ENCODE measurements at regions not wholly inside any gene's neighbourhood (a gene's known extent, or its start where the extent isn't known, plus 50 kb on each side); places are given as distances from the start of the nearest gene placed in this dataset.

DNA sequence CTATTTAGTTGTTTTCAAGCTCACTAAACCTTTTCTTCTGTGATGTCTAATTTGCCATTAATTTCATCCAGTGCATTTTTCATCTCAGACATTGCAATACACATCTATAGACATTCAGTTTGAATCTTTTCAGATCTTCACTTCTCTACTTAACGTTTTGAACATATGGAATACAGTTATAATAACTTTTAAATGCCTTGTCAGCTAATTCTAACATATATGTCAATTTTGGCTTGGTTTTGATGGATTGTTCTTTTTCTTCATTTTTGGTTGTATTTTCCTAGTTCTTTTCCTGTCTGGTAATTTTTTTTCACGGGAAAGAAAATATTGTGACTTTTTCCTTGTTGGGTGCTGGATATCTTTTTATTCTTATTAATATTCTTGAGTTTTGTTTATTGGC, 215.3 kb downstream of the ATP23 start:
- Histone ChIP-seq H3K27me3 (no peaks in the 10 kb centered on the region), H3K4me3 (no peak overlapping the region), H3K9me3 (no peaks in the 10 kb centered on the region), H3K27ac (no peak overlapping the region), H3K36me3 (no peaks in the 10 kb centered on the region), H3K4me1 (no peaks in the 10 kb centered on the region)
- intact Hi-C loops (cut with DNase I; ENCODE audit: low total_unique reads), result no loop called here
- DNase-seq, result no peak
- TF ChIP-seq CTCF (IDR thresholded peaks at IDR 0.05), result no peak

DNA sequence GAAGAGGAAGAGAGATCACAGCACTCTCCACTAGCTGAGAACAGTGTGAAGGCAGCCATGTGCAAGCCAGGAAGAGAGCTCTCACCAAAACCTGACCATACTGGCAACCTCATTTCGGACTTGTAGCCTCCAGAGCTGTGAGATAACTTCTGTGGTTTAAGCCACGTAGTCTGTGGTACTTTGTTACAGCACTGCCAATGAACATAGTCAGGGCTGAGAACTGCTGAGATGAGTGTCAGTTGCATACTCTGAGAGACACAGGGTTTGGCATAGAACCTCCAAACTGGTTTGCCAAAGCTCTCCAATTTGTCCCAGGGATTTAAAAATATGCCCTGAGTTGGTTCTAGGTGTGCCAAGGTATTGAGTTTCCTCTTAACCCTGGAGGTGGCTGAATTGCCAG, 218.6 kb downstream of the ATP23 start:
- intact Hi-C loops (cut with DNase I; ENCODE audit: low total_unique reads), result no loop called here
- H3K9me3 ChIP-seq, result no peaks in the 10 kb centered on the region
- no peak for DNase-seq
- H3K4me1 ChIP-seq, result no peaks in the 10 kb centered on the region
- H3K4me3 ChIP-seq, result no peak overlapping the region
- no peaks in the 10 kb centered on the region for H3K36me3 ChIP-seq
- no peak overlapping the region for H3K27ac ChIP-seq
- no peaks in the 10 kb centered on the region for H3K27me3 ChIP-seq
- no peak for TF ChIP-seq CTCF (IDR thresholded peaks at IDR 0.05)

GRCh38 chr12:58161773-58162172, 220.4 kb downstream of the ATP23 start:
- Histone ChIP-seq H3K4me1 (no peaks in the 10 kb centered on the region), H3K36me3 (no peaks in the 10 kb centered on the region), H3K27me3 (no peaks in the 10 kb centered on the region), H3K4me3 (no peak overlapping the region), H3K27ac (no peak overlapping the region), H3K9me3 (no peaks in the 10 kb centered on the region)
- TF ChIP-seq CTCF (IDR thresholded peaks at IDR 0.05), result no peak
- DNase-seq, result no peak
- intact Hi-C loops (cut with DNase I; ENCODE audit: low total_unique reads), result no loop called here

- no peak for DNase-seq
- no peaks in the 10 kb centered on the region for H3K36me3 ChIP-seq
- H3K27ac ChIP-seq, result no peak overlapping the region
- no peak overlapping the region for H3K4me3 ChIP-seq
- H3K27me3 ChIP-seq, result no peaks in the 10 kb centered on the region
- intact Hi-C loops (cut with DNase I; ENCODE audit: low total_unique reads), result no loop called here
- H3K9me3 ChIP-seq, result no peaks in the 10 kb centered on the region
- no peak for TF ChIP-seq CTCF (IDR thresholded peaks at IDR 0.05)
- H3K4me1 ChIP-seq, result no peaks in the 10 kb centered on the region
Observed at GRCh38 chr12:58163021-58163420, 221.7 kb downstream of the ATP23 start.

DNA sequence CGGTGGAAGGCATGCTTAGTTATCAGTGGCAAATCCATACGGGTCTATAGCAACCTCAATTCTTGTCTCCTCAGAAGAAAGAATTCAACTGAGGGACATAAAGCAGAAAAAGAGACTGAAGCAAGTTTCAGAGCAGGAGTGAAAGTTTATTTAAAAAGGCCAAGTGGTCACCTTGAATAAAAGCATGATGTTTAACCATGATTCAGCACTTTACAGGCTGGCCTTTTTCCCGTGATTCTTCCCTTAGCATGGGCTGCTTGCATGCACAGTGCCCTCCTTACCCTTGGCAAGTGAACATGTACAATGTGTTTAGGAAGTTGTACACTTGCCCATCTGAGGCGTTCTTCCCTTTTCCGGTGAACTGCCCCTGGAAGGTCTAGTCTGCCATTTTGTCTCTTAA, 225.3 kb downstream of the ATP23 start:
- TF ChIP-seq CTCF (IDR thresholded peaks at IDR 0.05), result no peak
- intact Hi-C loops (cut with DNase I; ENCODE audit: low total_unique reads), result no loop called here
- Histone ChIP-seq H3K4me1 (no peaks in the 10 kb centered on the region), H3K36me3 (no peaks in the 10 kb centered on the region), H3K27me3 (no peaks in the 10 kb centered on the region), H3K27ac (no peak overlapping the region), H3K9me3 (no peaks in the 10 kb centered on the region), H3K4me3 (no peak overlapping the region)
- DNase-seq, result no peak

- H3K9me3 ChIP-seq, result no peaks in the 10 kb centered on the region
- no peaks in the 10 kb centered on the region for H3K27me3 ChIP-seq
- intact Hi-C loops (cut with DNase I; ENCODE audit: low total_unique reads), result no loop called here
- no peak for TF ChIP-seq CTCF (IDR thresholded peaks at IDR 0.05)
- no peaks in the 10 kb centered on the region for H3K36me3 ChIP-seq
- no peak overlapping the region for H3K4me3 ChIP-seq
- no peak overlapping the region for H3K27ac ChIP-seq
- DNase-seq, result no peak
- peaks cover 0 to 7% (median 0%) of the 10 kb centered on the region in 4 donors for H3K4me1 ChIP-seq
Observed at GRCh38 chr12:58167622-58168021, 226.3 kb downstream of the ATP23 start.
